GM18498 (cell line): ENCODE measurements at regions not wholly inside any gene's neighbourhood (a gene's known extent, or its start where the extent isn't known, plus 50 kb on each side); places are given as distances from the start of the nearest gene placed in this dataset.
"Not testable (repeated sequence)": the region's sequence is repeated elsewhere in the genome, so short reads cannot be mapped to it uniquely, and the experiment has no call there.

Experiments used
- ATAC-seq: cut with Tn5 transposase; IDR thresholded peaks from one replicate; pipeline ENCODE4 v1.9.1; 2021; ENCODE audit warnings: mild to moderate bottlenecking, moderate library complexity; ENCODE audit not compliant: unreplicated experiment

GRCh38 chr12:67716817-67717216, 68.3 kb downstream of the DYRK2 start:
- ATAC-seq, result no peak

- ATAC-seq, result not testable (repeated sequence)
Observed at GRCh38 chr12:67719303-67719702, 70.8 kb downstream of the DYRK2 start.

- ATAC-seq, result no peak
Observed at GRCh38 chr12:67720351-67720856, 71.9 kb downstream of the DYRK2 start.

- ATAC-seq, result no peak
Observed at GRCh38 chr12:67721248-67721647, 72.7 kb downstream of the DYRK2 start.

- no peak for ATAC-seq
Observed at GRCh38 chr12:67722296-67722695, 73.8 kb downstream of the DYRK2 start.

GRCh38 chr12:67726868-67727267, 78.3 kb downstream of the DYRK2 start:
- ATAC-seq, result no peak

- ATAC-seq, result no peak
Observed at GRCh38 chr12:67727702-67728666, 79.4 kb downstream of the DYRK2 start.

- no peak for ATAC-seq
Observed at GRCh38 chr12:67732857-67733256, 84.3 kb downstream of the DYRK2 start.

GRCh38 chr12:67735868-67736267, 87.3 kb downstream of the DYRK2 start:
- no peak for ATAC-seq

GRCh38 chr12:67740711-67741110, 92.2 kb downstream of the DYRK2 start:
- no peak for ATAC-seq

- ATAC-seq, result no peak
Observed at GRCh38 chr12:67741270-67741669, 92.7 kb downstream of the DYRK2 start.

GRCh38 chr12:67742461-67742860, 93.9 kb downstream of the DYRK2 start:
- no peak for ATAC-seq

GRCh38 chr12:67747869-67748742, 99.6 kb downstream of the DYRK2 start:
- no peak for ATAC-seq

- ATAC-seq, result no peak
Observed at GRCh38 chr12:67748743-67749040, 100.1 kb downstream of the DYRK2 start.

GRCh38 chr12:67750513-67751183, 102.1 kb downstream of the DYRK2 start:
- no peak for ATAC-seq

GRCh38 chr12:67751381-67751928, 102.9 kb downstream of the DYRK2 start:
- no peak for ATAC-seq

GRCh38 chr12:67752226-67752732, 103.7 kb downstream of the DYRK2 start:
- no peak for ATAC-seq

- no peak for ATAC-seq
Observed at GRCh38 chr12:67754933-67755697, 106.6 kb downstream of the DYRK2 start.

- ATAC-seq, result no peak
Observed at GRCh38 chr12:67757651-67758050, 109.1 kb downstream of the DYRK2 start.

GRCh38 chr12:67758119-67758518, 109.6 kb downstream of the DYRK2 start:
- peak; percentile 99 for ATAC-seq
